OCI-LY1 (cell line): ENCODE measurements at regions not wholly inside any gene's neighbourhood (a gene's known extent, or its start where the extent isn't known, plus 50 kb on each side); places are given as distances from the start of the nearest gene placed in this dataset.
"Not testable (repeated sequence)": the region's sequence is repeated elsewhere in the genome, so short reads cannot be mapped to it uniquely, and the experiment has no call there.

Source experiments
- H2AFZ ChIP-seq: fragments of 200-600 bp; sonication (generic), shearing (Covaris generic); 2 replicates; pipeline ENCODE4 v1.6.0; 2014; ENCODE audit warnings: antibody characterized with exemption, mild to moderate bottlenecking, low read length
- H3F3A ChIP-seq: fragments of 200-600 bp; sonication (generic), shearing (Covaris generic); 2 replicates; pipeline ENCODE4 v1.6.0; 2014; ENCODE audit warnings: mild to moderate bottlenecking, antibody characterized with exemption, low read length, moderate library complexity; ENCODE audit not compliant: insufficient read depth
- H3K27ac ChIP-seq: fragments of 200-600 bp; sonication (generic); 2 replicates; pipeline ENCODE4 v1.5.1; 2014; ENCODE audit warnings: low read length, mixed run types, mild to moderate bottlenecking, low read depth; ENCODE audit not compliant: poor library complexity, severe bottlenecking
- H3K27me3 ChIP-seq: fragments of 200-600 bp; sonication (generic); 2 replicates; pipeline ENCODE4 v1.6.0; 2014; ENCODE audit warnings: antibody characterized with exemption, mild to moderate bottlenecking, low read length, moderate library complexity; ENCODE audit not compliant: insufficient read depth
- H3K36me3 ChIP-seq: fragments of 200-600 bp; sonication (generic); 2 replicates; pipeline ENCODE4 v1.6.1; 2014; ENCODE audit warnings: mild to moderate bottlenecking, antibody characterized with exemption, low read length, moderate library complexity, mixed read lengths; ENCODE audit not compliant: insufficient read depth
- H3K4me1 ChIP-seq: fragments of 200-600 bp; sonication (generic); 2 replicates; pipeline ENCODE4 v1.5.1; 2014; ENCODE audit warnings: mild to moderate bottlenecking, low read length, moderate library complexity; ENCODE audit not compliant: insufficient read depth, severe bottlenecking
- H3K4me2 ChIP-seq: fragments of 200-600 bp; sonication (generic), shearing (Covaris generic); 2 replicates; pipeline ENCODE4 v1.6.1; 2014; ENCODE audit warnings: low read length
- H3K4me3 ChIP-seq: fragments of 200-600 bp; sonication (generic); 2 replicates; pipeline ENCODE4 v1.5.1; 2014; ENCODE audit warnings: low read length, low read depth, mild to moderate bottlenecking, mixed read lengths; ENCODE audit not compliant: poor library complexity, severe bottlenecking
- H3K79me2 ChIP-seq: fragments of 200-600 bp; shearing (Covaris generic); 2 replicates; pipeline ENCODE4 v1.6.1; 2016; ENCODE audit warnings: mixed run types, low read length, mixed read lengths; ENCODE audit not compliant: insufficient read depth
- H3K9ac ChIP-seq: fragments of 200-600 bp; sonication (generic), shearing (Covaris generic); 2 replicates; pipeline ENCODE4 v1.6.1; 2014; ENCODE audit warnings: mild to moderate bottlenecking, low read length, mixed read lengths
- H3K9me2 ChIP-seq: fragments of 200-600 bp; sonication (generic), shearing (Covaris generic); 2 replicates; pipeline ENCODE4 v1.6.1; 2014; ENCODE audit warnings: low read depth, mild to moderate bottlenecking, low read length, mixed read lengths
- H3K9me3 ChIP-seq: fragments of 200-600 bp; shearing (Covaris generic); 2 replicates; pipeline ENCODE4 v1.6.1; 2014; ENCODE audit warnings: low read length, mixed read lengths
- H4K20me1 ChIP-seq: fragments of 200-600 bp; sonication (generic), shearing (Covaris generic); 2 replicates; pipeline ENCODE4 v1.6.0; 2016; ENCODE audit warnings: mild to moderate bottlenecking, low read length; ENCODE audit not compliant: insufficient read depth
- CTCF ChIP-seq: fragments of 200-600 bp; sonication (generic), shearing (Covaris generic); IDR thresholded peaks from 2 replicates; pipeline ENCODE4 v1.5.1; 2017; ENCODE audit warnings: mild to moderate bottlenecking, antibody characterized with exemption, low read length, moderate library complexity, mixed read lengths
- EZH2 ChIP-seq: fragments of 200-600 bp; sonication (generic), shearing (Covaris generic); IDR thresholded peaks from 2 replicates; pipeline ENCODE4 v1.8.0; 2017; ENCODE audit warnings: borderline replicate concordance, mixed run types, mild to moderate bottlenecking, antibody characterized with exemption, low read length, moderate library complexity, mixed read lengths

- Histone ChIP-seq H3K4me2 (no peak overlapping the region), H3K9me2 (no peaks in the 10 kb centered on the region), H3K27me3 (0 out of 2 replicates have a peak, but pooled peaks cover 8% of the 10 kb centered on the region), H3K36me3 (no peaks in the 10 kb centered on the region), H3K4me3 (no peak overlapping the region), H3K27ac (no peak overlapping the region), H4K20me1 (no peaks in the 10 kb centered on the region), H3K79me2 (no peaks in the 10 kb centered on the region), H3K9me3 (no peaks in the 10 kb centered on the region), H2AFZ (no peak overlapping the region), H3K4me1 (no peaks in the 10 kb centered on the region), H3F3A (no peaks in the 10 kb centered on the region), H3K9ac (no peak overlapping the region)
- TF ChIP-seq CTCF (no peak), EZH2 (no peak)
These were observed 230.1 kb downstream of the RAB11FIP4 start for GRCh38 chr17:31621566-31621965.

GRCh38 chr17:31611053-31611452 lies 219.6 kb downstream of the RAB11FIP4 start:
- not testable (repeated sequence) for H3K4me2 ChIP-seq, H3K27ac ChIP-seq, H3K4me1 ChIP-seq, H4K20me1 ChIP-seq, H3K27me3 ChIP-seq, H3K4me3 ChIP-seq, H3K9ac ChIP-seq, H3K9me2 ChIP-seq, H3K36me3 ChIP-seq, H2AFZ ChIP-seq, H3F3A ChIP-seq, H3K9me3 ChIP-seq, H3K79me2 ChIP-seq

- H3K27ac ChIP-seq: no peak overlapping the region
- H3K4me1 ChIP-seq: no peaks in the 10 kb centered on the region
- no peak for TF ChIP-seq EZH2
- no peak for TF ChIP-seq CTCF
- no peak overlapping the region for H3K9ac ChIP-seq
- no peak overlapping the region for H2AFZ ChIP-seq
- H3K27me3 ChIP-seq: peaks cover 4% of the 10 kb centered on the region; the same call in 1 of the 2 replicates
- H3K9me3 ChIP-seq: no peaks in the 10 kb centered on the region
- H3K4me3 ChIP-seq: no peak overlapping the region
- H3K9me2 ChIP-seq: no peaks in the 10 kb centered on the region
- no peaks in the 10 kb centered on the region for H4K20me1 ChIP-seq
- H3K36me3 ChIP-seq: no peaks in the 10 kb centered on the region
- no peaks in the 10 kb centered on the region for H3F3A ChIP-seq
- H3K79me2 ChIP-seq: no peaks in the 10 kb centered on the region
- H3K4me2 ChIP-seq: no peak overlapping the region
These were observed 218.8 kb downstream of the RAB11FIP4 start for GRCh38 chr17:31609996-31610910.

GRCh38 chr17:31609331-31609730 lies 217.9 kb downstream of the RAB11FIP4 start:
- Histone ChIP-seq H3F3A (no peaks in the 10 kb centered on the region), H3K4me2 (no peak overlapping the region), H3K27ac (no peak overlapping the region), H4K20me1 (no peaks in the 10 kb centered on the region), H3K9ac (no peak overlapping the region), H3K79me2 (no peaks in the 10 kb centered on the region), H2AFZ (no peak overlapping the region), H3K36me3 (no peaks in the 10 kb centered on the region), H3K9me2 (no peaks in the 10 kb centered on the region), H3K4me3 (no peak overlapping the region), H3K4me1 (no peaks in the 10 kb centered on the region), H3K27me3 (peaks cover 4% of the 10 kb centered on the region; the same call in 1 of the 2 replicates), H3K9me3 (no peaks in the 10 kb centered on the region)
- no peak for TF ChIP-seq CTCF
- no peak for TF ChIP-seq EZH2
